SK-N-SH (cell line): ENCODE measurements at regions not wholly inside any gene's neighbourhood (a gene's known extent, or its start where the extent isn't known, plus 50 kb on each side); places are given as distances from the start of the nearest gene placed in this dataset.

Experiments
- CTCF ChIA-PET: fragments of 300-600, 350-600 bp; formaldehyde crosslinking; extraction: SDS; loops from one replicate; lab custom pipeline; 2021; lab: Yijun Ruan, JAX
- POLR2A ChIA-PET: fragments of 350-600 bp; sonication (Branson Sonifier 250); formaldehyde crosslinking; extraction: SDS; loops from one replicate; lab custom pipeline; 2020; ENCODE audit warnings: antibody characterized with exemption, inconsistent platforms; lab: Yijun Ruan, JAX
- DNase-seq: peaks from one replicate; pipeline ENCODE4 v3.0.0; 2012
- H2AFZ ChIP-seq: fragments of 200-600 bp; sonication (generic); 2 replicates; pipeline ENCODE4 v1.8.1; 2016; ENCODE audit warnings: antibody characterized with exemption, mild to moderate bottlenecking, low read depth
- H3F3A ChIP-seq: fragments of 200-600 bp; sonication (generic); replicated peaks from 2 replicates; pipeline ENCODE3; 2016; ENCODE audit warnings: antibody characterized with exemption, mild to moderate bottlenecking; ENCODE audit not compliant: insufficient read depth
- H3K27ac ChIP-seq, 2 experiments: fragments of 200-500 bp in 1 of 2; fragments of 200-600 bp in 1 of 2; sonication (Bioruptor generic) in 1 of 2; sonication (generic), shearing (Covaris generic) in 1 of 2; 2 replicates each; pipeline versions ENCODE4 v1.5.1 to v1.6.1; 2014 to 2016; ENCODE audit warnings: low read depth in 2 of 2, inconsistent platforms in 1 of 2, low read length in 1 of 2, mild to moderate bottlenecking in 1 of 2, mixed read lengths in 1 of 2
- H3K27me3 ChIP-seq: fragments of 200-600 bp; sonication (generic), shearing (Covaris generic); 2 replicates; pipeline ENCODE4 v1.6.1; 2016; ENCODE audit warnings: mixed run types; ENCODE audit not compliant: insufficient read depth
- H3K36me3 ChIP-seq, 2 experiments: fragments of 200-500 bp in 1 of 2; fragments of 200-600 bp in 1 of 2; sonication (Bioruptor generic) in 1 of 2; sonication (generic) in 1 of 2; replicated peaks in 1 of 2; 2 replicates each; pipeline versions ENCODE3 to v1.5.1; 2014 to 2016; ENCODE audit warnings: low read length in 1 of 2, mild to moderate bottlenecking in 1 of 2; ENCODE audit not compliant: insufficient read depth in 2 of 2, control insufficient read depth in 1 of 2
- H3K4me1 ChIP-seq, 2 experiments: fragments of 200-500 bp in 1 of 2; fragments of 200-600 bp in 1 of 2; sonication (Bioruptor generic) in 1 of 2; sonication (generic), shearing (Covaris generic) in 1 of 2; 2 replicates each; pipeline versions ENCODE4 v1.5.1 to v1.6.1; 2014 to 2016; ENCODE audit warnings: low read depth in 1 of 2, low read length in 1 of 2, mixed run types in 1 of 2; ENCODE audit not compliant: insufficient read depth in 2 of 2, control insufficient read depth in 1 of 2
- H3K4me2 ChIP-seq: fragments of 200-600 bp; sonication (generic), shearing (Covaris generic); 2 replicates; pipeline ENCODE4 v1.6.1; 2017; ENCODE audit warnings: mixed run types
- H3K4me3 ChIP-seq, 2 experiments: fragments of 200-500 bp in 1 of 2; fragments of 200-600 bp in 1 of 2; sonication (Bioruptor generic) in 1 of 2; sonication (generic), shearing (Covaris generic) in 1 of 2; 2 replicates each; pipeline versions ENCODE4 v1.5.1 to v1.8.1; 2014 to 2016; ENCODE audit warnings: low read depth in 2 of 2, inconsistent platforms in 1 of 2, low read length in 1 of 2, mild to moderate bottlenecking in 1 of 2, mixed read lengths in 1 of 2, moderate library complexity in 1 of 2
- H3K79me2 ChIP-seq: fragments of 200-600 bp; sonication (generic); 2 replicates; pipeline ENCODE4 v1.8.1; 2017; ENCODE audit warnings: mild to moderate bottlenecking; ENCODE audit not compliant: insufficient read depth
- H3K9ac ChIP-seq: fragments of 200-600 bp; sonication (generic); 2 replicates; pipeline ENCODE4 v1.6.1; 2017; ENCODE audit warnings: mixed run types
- H3K9me2 ChIP-seq: fragments of 200-600 bp; sonication (generic); 2 replicates; pipeline ENCODE4 v1.6.1; 2017; ENCODE audit warnings: mixed run types
- H3K9me3 ChIP-seq: fragments of 200-600 bp; sonication (generic); 2 replicates; pipeline ENCODE4 v1.6.1; 2017; ENCODE audit warnings: mixed run types, mild to moderate bottlenecking, moderate library complexity
- H4K20me1 ChIP-seq: fragments of 200-600 bp; sonication (generic); 2 replicates; pipeline ENCODE4 v1.6.1; 2017; ENCODE audit warnings: mild to moderate bottlenecking, mixed run types; ENCODE audit not compliant: insufficient read depth
- FOSL2 ChIP-seq: IDR thresholded peaks from 2 replicates; pipeline ENCODE4 v1.4.0; 2012; ENCODE audit warnings: low read depth, mild to moderate bottlenecking, moderate library complexity, borderline replicate concordance
- FOXJ3 ChIP-seq: sonication (generic); formaldehyde crosslinking; IDR thresholded peaks from 2 replicates; pipeline ENCODE4 v1.5.1; 2020; ENCODE audit warnings: mild to moderate bottlenecking, missing genetic modification reagents
- MEF2A ChIP-seq: IDR thresholded peaks from 2 replicates; pipeline ENCODE4 v1.4.0; 2012; ENCODE audit warnings: low read depth, borderline replicate concordance
- RAD21 ChIP-seq: IDR thresholded peaks from 2 replicates; pipeline ENCODE4 v1.6.1; 2012; ENCODE audit warnings: mild to moderate bottlenecking, low read length
- RFX5 ChIP-seq: IDR thresholded peaks from 2 replicates; pipeline ENCODE4 v1.6.1; 2012; ENCODE audit warnings: mild to moderate bottlenecking, improper control_type of control experiment, low read length
- SIN3A ChIP-seq: IDR thresholded peaks from 2 replicates; pipeline ENCODE4 v1.6.1; 2012; ENCODE audit warnings: low read depth, mild to moderate bottlenecking, low read length, moderate library complexity, borderline replicate concordance
- TCF12 ChIP-seq: IDR thresholded peaks from 2 replicates; pipeline ENCODE4 v1.4.0; 2012
- USF1 ChIP-seq: IDR thresholded peaks from 2 replicates; pipeline ENCODE4 v1.4.0; 2012; ENCODE audit warnings: low read depth, borderline replicate concordance
- YY1 ChIP-seq: IDR thresholded peaks from 2 replicates; pipeline ENCODE4 v1.4.0; 2012; ENCODE audit warnings: low read depth, mild to moderate bottlenecking
- WGBS: methylation state at CpG from one replicate; pipeline ENCODE4 v1.1.6; 2017; ENCODE audit warnings: low lambda C conversion rate; 5-methylcytosine and 5-hydroxymethylcytosine counted together
- TF ChIP-seq, protein P1 (sequence below): IDR thresholded peaks from 2 replicates; pipeline ENCODE4 v1.4.0; 2012; ENCODE audit warnings: low read depth, borderline replicate concordance
- TF ChIP-seq, protein P2 (sequence below): IDR thresholded peaks from 2 replicates; pipeline ENCODE4; 2012
- TF ChIP-seq, protein P3 (sequence below): fragments of 150-350 bp; IDR thresholded peaks from 2 replicates; pipeline ENCODE4 v1.6.1; 2016; ENCODE audit warnings: mild to moderate bottlenecking, low read depth, low read length

DNA sequence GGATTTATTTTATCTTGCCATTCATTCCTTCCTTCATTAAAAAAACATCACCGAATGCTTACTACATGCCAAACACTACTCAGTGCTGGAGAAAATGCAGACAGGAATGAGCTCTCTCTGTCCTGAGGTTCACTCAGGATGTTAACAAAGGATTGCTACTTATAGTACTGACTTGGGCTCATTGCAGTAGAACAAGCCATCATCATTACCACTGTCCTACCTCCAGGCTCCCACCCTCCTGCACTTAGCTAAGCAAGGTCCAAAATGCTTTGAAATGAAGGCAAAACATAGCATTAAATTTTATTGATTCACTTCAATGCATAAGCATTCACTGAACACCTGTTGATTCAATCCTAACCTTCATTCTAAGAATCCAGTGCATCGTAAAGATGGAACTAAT is 159.8 kb upstream of the RADX start (continued):
- TF ChIP-seq, protein P1, sequence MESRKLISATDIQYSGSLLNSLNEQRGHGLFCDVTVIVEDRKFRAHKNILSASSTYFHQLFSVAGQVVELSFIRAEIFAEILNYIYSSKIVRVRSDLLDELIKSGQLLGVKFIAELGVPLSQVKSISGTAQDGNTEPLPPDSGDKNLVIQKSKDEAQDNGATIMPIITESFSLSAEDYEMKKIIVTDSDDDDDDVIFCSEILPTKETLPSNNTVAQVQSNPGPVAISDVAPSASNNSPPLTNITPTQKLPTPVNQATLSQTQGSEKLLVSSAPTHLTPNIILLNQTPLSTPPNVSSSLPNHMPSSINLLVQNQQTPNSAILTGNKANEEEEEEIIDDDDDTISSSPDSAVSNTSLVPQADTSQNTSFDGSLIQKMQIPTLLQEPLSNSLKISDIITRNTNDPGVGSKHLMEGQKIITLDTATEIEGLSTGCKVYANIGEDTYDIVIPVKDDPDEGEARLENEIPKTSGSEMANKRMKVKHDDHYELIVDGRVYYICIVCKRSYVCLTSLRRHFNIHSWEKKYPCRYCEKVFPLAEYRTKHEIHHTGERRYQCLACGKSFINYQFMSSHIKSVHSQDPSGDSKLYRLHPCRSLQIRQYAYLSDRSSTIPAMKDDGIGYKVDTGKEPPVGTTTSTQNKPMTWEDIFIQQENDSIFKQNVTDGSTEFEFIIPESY, result no peak
- TF ChIP-seq MEF2A (no peak), SIN3A (no peak), RAD21 (no peak), YY1 (no peak), RFX5 (no peak), USF1 (no peak), FOXJ3 (CRISPR knock-in tag) (no peak)
- TF ChIP-seq, protein P2, sequence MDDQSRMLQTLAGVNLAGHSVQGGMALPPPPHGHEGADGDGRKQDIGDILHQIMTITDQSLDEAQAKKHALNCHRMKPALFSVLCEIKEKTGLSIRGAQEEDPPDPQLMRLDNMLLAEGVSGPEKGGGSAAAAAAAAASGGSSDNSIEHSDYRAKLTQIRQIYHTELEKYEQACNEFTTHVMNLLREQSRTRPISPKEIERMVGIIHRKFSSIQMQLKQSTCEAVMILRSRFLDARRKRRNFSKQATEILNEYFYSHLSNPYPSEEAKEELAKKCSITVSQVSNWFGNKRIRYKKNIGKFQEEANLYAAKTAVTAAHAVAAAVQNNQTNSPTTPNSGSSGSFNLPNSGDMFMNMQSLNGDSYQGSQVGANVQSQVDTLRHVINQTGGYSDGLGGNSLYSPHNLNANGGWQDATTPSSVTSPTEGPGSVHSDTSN, result no peak

- Histone ChIP-seq H2AFZ (no peak overlapping the region), H3F3A (no peaks in the 10 kb centered on the region), H3K27me3 (no peaks in the 10 kb centered on the region; the same call in 1 of the 2 replicates), H3K27ac (no peak overlapping the region), H3K4me2 (no peak overlapping the region), H4K20me1 (no peaks in the 10 kb centered on the region)
- DNase-seq, result no peak
- CTCF ChIA-PET, result no interaction called here
- TF ChIP-seq RAD21 (no peak), FOSL2 (no peak), TCF12 (no peak)
- TF ChIP-seq, all 33 proteins: peak for 0
- 0% methylated on average over 1 of the region's 1 CpG for WGBS
- Histone ChIP-seq H3K4me1 (no peaks in the 10 kb centered on the region), H3K9ac (no peak overlapping the region), H3K4me3 (no peak overlapping the region), H3K9me3 (no peaks in the 10 kb centered on the region), H3K36me3 (no peaks in the 10 kb centered on the region), H3K9me2 (no peaks in the 10 kb centered on the region), H3K79me2 (no peaks in the 10 kb centered on the region)
- POLR2A ChIA-PET, result no interaction called here
Measured at GRCh38 chrX:106454991-106455390, 156.8 kb upstream of the RADX start.

- no peaks in the 10 kb centered on the region for H4K20me1 ChIP-seq
- CTCF ChIA-PET, result no interaction called here
- H3K4me2 ChIP-seq, result no peak overlapping the region
- H3K36me3 ChIP-seq, result no peaks in the 10 kb centered on the region
- H3K27me3 ChIP-seq, result no peaks in the 10 kb centered on the region; the same call in 1 of the 2 replicates
- DNase-seq, result no peak
- H2AFZ ChIP-seq, result no peak overlapping the region
- POLR2A ChIA-PET, result no interaction called here
- H3K4me1 ChIP-seq, result no peaks in the 10 kb centered on the region
- TF ChIP-seq, protein P3, sequence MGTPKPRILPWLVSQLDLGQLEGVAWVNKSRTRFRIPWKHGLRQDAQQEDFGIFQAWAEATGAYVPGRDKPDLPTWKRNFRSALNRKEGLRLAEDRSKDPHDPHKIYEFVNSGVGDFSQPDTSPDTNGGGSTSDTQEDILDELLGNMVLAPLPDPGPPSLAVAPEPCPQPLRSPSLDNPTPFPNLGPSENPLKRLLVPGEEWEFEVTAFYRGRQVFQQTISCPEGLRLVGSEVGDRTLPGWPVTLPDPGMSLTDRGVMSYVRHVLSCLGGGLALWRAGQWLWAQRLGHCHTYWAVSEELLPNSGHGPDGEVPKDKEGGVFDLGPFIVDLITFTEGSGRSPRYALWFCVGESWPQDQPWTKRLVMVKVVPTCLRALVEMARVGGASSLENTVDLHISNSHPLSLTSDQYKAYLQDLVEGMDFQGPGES, result no peak
- TF ChIP-seq, protein P1, result no peak
- TF ChIP-seq, all 33 proteins: peak for 0
- Histone ChIP-seq H3K9ac (no peak overlapping the region), H3K79me2 (no peaks in the 10 kb centered on the region), H3K9me2 (no peaks in the 10 kb centered on the region), H3K9me3 (no peaks in the 10 kb centered on the region), H3K27ac (no peak overlapping the region), H3K4me3 (no peak overlapping the region), H3F3A (no peaks in the 10 kb centered on the region)
- whole genome bisulfite sequencing, result 0% methylated on average over 1 of the region's 1 CpG
Measured at GRCh38 chrX:106457802-106458201, 154.0 kb upstream of the RADX start.
